ENCODE measurements at regions not wholly inside any gene's neighbourhood (a gene's known extent, or its start where the extent isn't known, plus 50 kb on each side); places are given as distances from the start of the nearest gene placed in this dataset.

GRCh38 chr6:21952367-21952766 lies 344.5 kb downstream of the PRL start:
- Histone ChIP-seq H3K27me3 (ENCODE audit: control insufficient read depth, insufficient read depth, low read length) (no peaks in the 10 kb centered on the region), H3K4me2 (ENCODE audit: low read depth, low read length) (no peak overlapping the region), H3K14ac (replicated peaks; ENCODE audit: low read depth, low read length) (no peak overlapping the region; the same call in 1 of the 2 replicates), H3K4me1 (ENCODE audit: control insufficient read depth, insufficient read depth, low read length) (peaks cover 24% of the 10 kb centered on the region), H2BK20ac (ENCODE audit: low read depth, low read length) (0 out of 2 replicates have a peak overlapping the region, but pooled peaks have one; percentile 1), H3K18ac (ENCODE audit: low read depth, low read length) (peak overlapping the region; percentile 40), H3K23ac (ENCODE audit: low read depth, low read length) (no peak overlapping the region), H3K9me1 (ENCODE audit: insufficient read depth, low read length) (peaks cover 27% of the 10 kb centered on the region), H3K9me3 (ENCODE audit: control insufficient read depth, insufficient read depth, low read length) (no peaks in the 10 kb centered on the region), H3K27ac (ENCODE audit: insufficient read depth, low read length) (no peak overlapping the region), H3K9ac (ENCODE audit: low read depth, low read length) (no peak overlapping the region), H4K91ac (ENCODE audit: insufficient read depth, low read depth, low read length) (peak overlapping the region; percentile 17; the same call in 1 of the 2 replicates), H3K4me3 (ENCODE audit: insufficient read depth, low read depth, low read length) (no peak overlapping the region), H2BK15ac (ENCODE audit: low read depth, low read length) (peak overlapping the region; percentile 11; the same call in 2 of the 3 replicates), H4K5ac (ENCODE audit: low read depth, low read length) (no peak overlapping the region; the same call in 1 of the 2 replicates), H2AFZ (replicated peaks; ENCODE audit: low read length, poor library complexity) (no peak overlapping the region), H2BK5ac (ENCODE audit: low read depth, low read length, poor library complexity, severe bottlenecking) (no peak overlapping the region), H3K36me3 (ENCODE audit: control insufficient read depth, insufficient read depth, low read length) (no peaks in the 10 kb centered on the region), H4K8ac (ENCODE audit: low read depth in 2 of 2, low read length in 2 of 2) (no peak overlapping the region), H2AK9ac (replicated peaks; ENCODE audit: low read depth, low read length, poor library complexity) (no peak overlapping the region), H2BK120ac (ENCODE audit: low read depth, low read length) (0 out of 2 replicates have a peak overlapping the region, but pooled peaks have one; percentile 10), H3K4ac (ENCODE audit: low read depth, low read length) (peak overlapping the region; percentile 4; the same call in 1 of the 2 replicates), H2AK5ac (ENCODE audit: low read depth, low read length) (peak overlapping the region; percentile 41), H4K20me1 (ENCODE audit: insufficient read depth, low read length) (no peaks in the 10 kb centered on the region), H3K79me1 (ENCODE audit: low read depth in 1 of 2, low read length in 2 of 2) (peaks cover 0 to 12% of the 10 kb centered on the region in 2 experiments; a peak in 1 of 4 replicates), H3K56ac (ENCODE audit: extremely low read depth, insufficient read depth, low read length) (no peak overlapping the region)
- CTCF ChIA-PET, result no interaction called here
- ATAC-seq (ENCODE audit: low read depth) (no peak), DNase-seq (no peak)
- no TSS peak for BruUV-seq (replicated peaks)
- TF ChIP-seq MXI1 (IDR thresholded peaks at IDR 0.05; ENCODE audit: borderline replicate concordance, low read depth, low read length), result no peak
- TF ChIP-seq FOS (IDR thresholded peaks at IDR 0.05; ENCODE audit: low read depth, low read length), result no peak
- TF ChIP-seq BHLHE40 (IDR thresholded peaks at IDR 0.05; ENCODE audit: low read depth, low read length), result no peak
- TF ChIP-seq USF2 (IDR thresholded peaks at IDR 0.05; ENCODE audit: low read depth, low read length), result no peak
- no peak for TF ChIP-seq CHD1 (IDR thresholded peaks at IDR 0.05; ENCODE audit: low read depth, low read length)
- no peak for TF ChIP-seq MAZ (IDR thresholded peaks at IDR 0.05; ENCODE audit: borderline replicate concordance, low read depth, low read length)
- TF ChIP-seq SMC3 (IDR thresholded peaks at IDR 0.05; ENCODE audit: low read depth, low read length), result no peak
- no peak for TF ChIP-seq POLR2A (IDR thresholded peaks at IDR 0.05; ENCODE audit: low read depth, low read length)
- TF ChIP-seq NFE2L2 (IDR thresholded peaks at IDR 0.05; ENCODE audit: low read depth, low read length), result no peak
- TF ChIP-seq CTCF (conservative IDR thresholded peaks at IDR 0.05; ENCODE audit: low read depth, low read length), result no peak
- TF ChIP-seq RFX5 (IDR thresholded peaks at IDR 0.05; ENCODE audit: low read depth, low read length), result no peak
- no peak for TF ChIP-seq MAFK (IDR thresholded peaks at IDR 0.05; ENCODE audit: low read depth, low read length)
- no peak for TF ChIP-seq CEBPB (IDR thresholded peaks at IDR 0.05; ENCODE audit: low read depth, low read length)
- no peak for TF ChIP-seq RAD21 (IDR thresholded peaks at IDR 0.05; ENCODE audit: low read length)
- 94% methylated on average over 3 of the region's 7 CpGs; no CpG with 5 or more reads in 1 of the 2 experiments for WGBS, 2 experiments (ENCODE audit: extremely low coverage in 2 of 2, insufficient read length in 1 of 2)
- dilution Hi-C loops (cut with HindIII; ENCODE audit: low sequenced_read_pairs, unreplicated experiment), result no loop called here
- intact Hi-C loops (cut with micrococcal nuclease), result no loop called here
- in situ Hi-C loops (cut with MboI; ENCODE audit: low sequenced_read_pairs), result no loop called here
- POLR2A ChIA-PET (ENCODE audit: unreplicated experiment), result no interaction called here
